ENCODE measurements at regions not wholly inside any gene's neighbourhood (a gene's known extent, or its start where the extent isn't known, plus 50 kb on each side); places are given as distances from the start of the nearest gene placed in this dataset.

- TF ChIP-seq, protein P1, sequence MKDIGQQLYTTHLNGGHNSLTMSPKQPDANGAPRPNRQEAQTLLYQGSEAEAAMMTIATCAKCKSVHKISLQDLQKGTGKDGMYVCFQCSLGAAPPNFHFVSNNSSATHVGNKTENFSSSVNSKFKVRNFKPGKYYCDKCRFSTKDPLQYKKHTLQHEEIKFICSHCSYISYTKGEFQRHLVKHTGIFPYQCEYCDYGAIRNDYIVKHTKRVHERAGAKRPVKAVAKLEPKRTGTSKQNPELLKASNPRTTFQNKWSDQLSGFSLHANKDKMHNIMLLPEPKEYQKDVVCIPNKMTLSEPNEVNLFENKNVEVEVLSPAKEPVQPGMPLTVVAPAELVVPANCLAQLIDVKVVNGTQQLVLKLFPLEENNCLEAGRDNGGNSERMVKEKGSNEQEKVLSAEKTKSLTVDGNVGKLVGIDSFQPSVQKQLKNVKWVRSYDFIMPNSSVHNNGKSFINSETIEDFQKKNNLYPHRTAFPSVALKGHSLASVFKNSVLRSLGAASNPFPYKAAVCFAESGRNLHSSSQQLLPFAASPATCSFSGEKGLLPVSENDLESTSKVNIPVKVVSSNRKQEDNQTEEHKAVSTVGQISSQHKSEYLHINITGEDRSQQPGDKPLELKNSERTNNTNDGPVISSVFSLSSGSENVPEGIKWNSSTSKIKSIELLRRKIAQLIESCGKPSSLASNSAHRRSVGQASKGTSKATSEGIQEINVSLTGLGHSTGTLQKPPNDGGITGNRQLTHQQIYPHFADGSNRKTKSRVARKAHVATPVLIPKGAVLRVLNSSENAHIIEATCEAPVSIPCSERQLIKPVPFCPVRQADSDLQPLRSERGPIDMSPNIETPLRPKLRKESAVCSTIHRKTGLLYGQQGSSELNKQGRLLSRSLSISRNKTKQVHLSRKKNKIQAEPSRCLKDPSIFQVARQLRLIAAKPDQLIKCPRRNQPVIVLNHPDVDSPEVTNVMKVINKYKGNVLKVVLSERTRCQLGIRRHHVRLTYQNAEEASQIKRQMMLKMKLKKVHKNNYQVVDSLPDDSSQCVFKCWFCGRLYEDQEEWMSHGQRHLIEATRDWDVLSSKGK (CRISPR knock-in tag; IDR thresholded peaks at IDR 0.05): no peak
- TF ChIP-seq PCBP1 (IDR thresholded peaks at IDR 0.05; ENCODE audit: low read depth, low read length, poor library complexity, severe bottlenecking): no peak
- TF ChIP-seq, protein P2, sequence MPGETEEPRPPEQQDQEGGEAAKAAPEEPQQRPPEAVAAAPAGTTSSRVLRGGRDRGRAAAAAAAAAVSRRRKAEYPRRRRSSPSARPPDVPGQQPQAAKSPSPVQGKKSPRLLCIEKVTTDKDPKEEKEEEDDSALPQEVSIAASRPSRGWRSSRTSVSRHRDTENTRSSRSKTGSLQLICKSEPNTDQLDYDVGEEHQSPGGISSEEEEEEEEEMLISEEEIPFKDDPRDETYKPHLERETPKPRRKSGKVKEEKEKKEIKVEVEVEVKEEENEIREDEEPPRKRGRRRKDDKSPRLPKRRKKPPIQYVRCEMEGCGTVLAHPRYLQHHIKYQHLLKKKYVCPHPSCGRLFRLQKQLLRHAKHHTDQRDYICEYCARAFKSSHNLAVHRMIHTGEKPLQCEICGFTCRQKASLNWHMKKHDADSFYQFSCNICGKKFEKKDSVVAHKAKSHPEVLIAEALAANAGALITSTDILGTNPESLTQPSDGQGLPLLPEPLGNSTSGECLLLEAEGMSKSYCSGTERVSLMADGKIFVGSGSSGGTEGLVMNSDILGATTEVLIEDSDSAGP (CRISPR knock-in tag; IDR thresholded peaks at IDR 0.05): no peak
- TF ChIP-seq, protein P3, sequence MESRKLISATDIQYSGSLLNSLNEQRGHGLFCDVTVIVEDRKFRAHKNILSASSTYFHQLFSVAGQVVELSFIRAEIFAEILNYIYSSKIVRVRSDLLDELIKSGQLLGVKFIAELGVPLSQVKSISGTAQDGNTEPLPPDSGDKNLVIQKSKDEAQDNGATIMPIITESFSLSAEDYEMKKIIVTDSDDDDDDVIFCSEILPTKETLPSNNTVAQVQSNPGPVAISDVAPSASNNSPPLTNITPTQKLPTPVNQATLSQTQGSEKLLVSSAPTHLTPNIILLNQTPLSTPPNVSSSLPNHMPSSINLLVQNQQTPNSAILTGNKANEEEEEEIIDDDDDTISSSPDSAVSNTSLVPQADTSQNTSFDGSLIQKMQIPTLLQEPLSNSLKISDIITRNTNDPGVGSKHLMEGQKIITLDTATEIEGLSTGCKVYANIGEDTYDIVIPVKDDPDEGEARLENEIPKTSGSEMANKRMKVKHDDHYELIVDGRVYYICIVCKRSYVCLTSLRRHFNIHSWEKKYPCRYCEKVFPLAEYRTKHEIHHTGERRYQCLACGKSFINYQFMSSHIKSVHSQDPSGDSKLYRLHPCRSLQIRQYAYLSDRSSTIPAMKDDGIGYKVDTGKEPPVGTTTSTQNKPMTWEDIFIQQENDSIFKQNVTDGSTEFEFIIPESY (CRISPR knock-in tag; IDR thresholded peaks at IDR 0.05): no peak
- TF ChIP-seq ETV1 (tag; conservative IDR thresholded peaks at IDR 0.05; ENCODE audit: low read depth): no peak
- TF ChIP-seq ZNF354B (CRISPR knock-in tag; IDR thresholded peaks at IDR 0.05): no peak
- TF ChIP-seq ZNF3 (CRISPR knock-in tag; IDR thresholded peaks at IDR 0.05): no peak
- TF ChIP-seq, protein P4, sequence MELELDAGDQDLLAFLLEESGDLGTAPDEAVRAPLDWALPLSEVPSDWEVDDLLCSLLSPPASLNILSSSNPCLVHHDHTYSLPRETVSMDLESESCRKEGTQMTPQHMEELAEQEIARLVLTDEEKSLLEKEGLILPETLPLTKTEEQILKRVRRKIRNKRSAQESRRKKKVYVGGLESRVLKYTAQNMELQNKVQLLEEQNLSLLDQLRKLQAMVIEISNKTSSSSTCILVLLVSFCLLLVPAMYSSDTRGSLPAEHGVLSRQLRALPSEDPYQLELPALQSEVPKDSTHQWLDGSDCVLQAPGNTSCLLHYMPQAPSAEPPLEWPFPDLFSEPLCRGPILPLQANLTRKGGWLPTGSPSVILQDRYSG (tag; conservative IDR thresholded peaks at IDR 0.05; ENCODE audit: low read depth): no peak
- no peak for TF ChIP-seq PML (IDR thresholded peaks at IDR 0.05; ENCODE audit: low read length)
- TF ChIP-seq CSDE1 (IDR thresholded peaks at IDR 0.05): no peak
- TF ChIP-seq ZNF384 (IDR thresholded peaks at IDR 0.05; ENCODE audit: low read depth, low read length): peak; percentile 32; the same call in 1 of the 2 replicates
- no peak for TF ChIP-seq HNRNPLL (IDR thresholded peaks at IDR 0.05; ENCODE audit: low read depth, low read length, poor library complexity, severe bottlenecking)
- peak; percentile 50 for TF ChIP-seq NFIC (IDR thresholded peaks at IDR 0.05)
- TF ChIP-seq PPARD (CRISPR knock-in tag; IDR thresholded peaks at IDR 0.05): no peak
- no peak for TF ChIP-seq ARHGAP35 (IDR thresholded peaks at IDR 0.05; ENCODE audit: partially characterized antibody)
- TF ChIP-seq, protein P5, sequence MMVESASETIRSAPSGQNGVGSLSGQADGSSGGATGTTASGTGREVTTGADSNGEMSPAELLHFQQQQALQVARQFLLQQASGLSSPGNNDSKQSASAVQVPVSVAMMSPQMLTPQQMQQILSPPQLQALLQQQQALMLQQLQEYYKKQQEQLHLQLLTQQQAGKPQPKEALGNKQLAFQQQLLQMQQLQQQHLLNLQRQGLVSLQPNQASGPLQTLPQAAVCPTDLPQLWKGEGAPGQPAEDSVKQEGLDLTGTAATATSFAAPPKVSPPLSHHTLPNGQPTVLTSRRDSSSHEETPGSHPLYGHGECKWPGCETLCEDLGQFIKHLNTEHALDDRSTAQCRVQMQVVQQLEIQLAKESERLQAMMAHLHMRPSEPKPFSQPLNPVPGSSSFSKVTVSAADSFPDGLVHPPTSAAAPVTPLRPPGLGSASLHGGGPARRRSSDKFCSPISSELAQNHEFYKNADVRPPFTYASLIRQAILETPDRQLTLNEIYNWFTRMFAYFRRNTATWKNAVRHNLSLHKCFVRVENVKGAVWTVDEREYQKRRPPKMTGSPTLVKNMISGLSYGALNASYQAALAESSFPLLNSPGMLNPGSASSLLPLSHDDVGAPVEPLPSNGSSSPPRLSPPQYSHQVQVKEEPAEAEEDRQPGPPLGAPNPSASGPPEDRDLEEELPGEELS (CRISPR knock-in tag; IDR thresholded peaks at IDR 0.05; ENCODE audit: borderline replicate concordance): no peak
- TF ChIP-seq POLR2H (tag; IDR thresholded peaks at IDR 0.05; ENCODE audit: low read depth): no peak
- TF ChIP-seq PYGO2 (tag; IDR thresholded peaks at IDR 0.05): no peak
- peak; percentile 66; the same call in 1 of the 2 replicates for TF ChIP-seq SMARCE1 (IDR thresholded peaks at IDR 0.05)
Measured at GRCh38 chr1:245008761-245009160, 144.4 kb upstream of the HNRNPU start (continued).

Data from K562 (cell line).